NCI-H774 (cell line): ENCODE measurements at regions not wholly inside any gene's neighbourhood (a gene's known extent, or its start where the extent isn't known, plus 50 kb on each side); places are given as distances from the start of the nearest gene placed in this dataset.

Experiments
- DNase-seq: peaks from one replicate; lab custom pipeline; 2025; lab: John Stamatoyannopoulos, UW

DNA sequence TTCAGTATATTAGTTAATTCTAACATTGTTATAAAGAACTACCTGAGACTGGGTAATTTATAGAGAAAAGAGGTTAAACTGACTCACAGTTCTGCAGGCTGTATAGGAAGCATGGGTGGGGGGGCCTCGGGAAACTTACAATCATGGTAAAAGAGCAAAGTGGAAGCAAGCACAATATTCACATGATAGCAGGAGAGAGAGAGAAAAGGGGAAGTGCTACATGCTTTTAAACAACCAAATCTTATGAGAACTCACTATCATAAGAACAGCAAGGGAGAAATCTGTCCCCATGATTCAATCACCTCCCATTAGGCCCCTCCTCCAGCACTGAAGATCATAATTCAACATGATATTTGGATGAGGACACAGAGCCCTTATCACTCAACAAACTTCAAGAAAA lies 324.9 kb downstream of the ZNF608 start:
- DNase-seq: no peak

DNA sequence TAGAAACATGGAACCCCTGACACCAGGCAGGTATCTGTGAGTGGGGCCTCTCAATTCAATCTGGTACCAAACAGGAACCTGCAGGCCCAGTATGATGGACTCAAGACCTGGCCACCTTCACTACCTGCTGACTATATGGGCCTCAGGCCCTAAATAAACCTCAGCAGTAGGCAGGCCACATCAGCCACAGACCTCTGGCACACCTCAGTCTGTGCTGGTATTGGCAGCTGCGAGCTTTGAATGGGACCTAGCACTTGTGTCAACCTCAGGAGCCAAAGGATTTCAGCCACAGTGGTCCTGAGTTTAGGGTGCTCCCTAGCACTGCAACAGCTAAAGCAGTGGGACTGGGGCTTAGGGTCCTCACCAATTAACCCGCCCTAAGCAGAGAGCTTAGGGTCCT lies 325.5 kb downstream of the ZNF608 start:
- DNase-seq: no peak

DNA sequence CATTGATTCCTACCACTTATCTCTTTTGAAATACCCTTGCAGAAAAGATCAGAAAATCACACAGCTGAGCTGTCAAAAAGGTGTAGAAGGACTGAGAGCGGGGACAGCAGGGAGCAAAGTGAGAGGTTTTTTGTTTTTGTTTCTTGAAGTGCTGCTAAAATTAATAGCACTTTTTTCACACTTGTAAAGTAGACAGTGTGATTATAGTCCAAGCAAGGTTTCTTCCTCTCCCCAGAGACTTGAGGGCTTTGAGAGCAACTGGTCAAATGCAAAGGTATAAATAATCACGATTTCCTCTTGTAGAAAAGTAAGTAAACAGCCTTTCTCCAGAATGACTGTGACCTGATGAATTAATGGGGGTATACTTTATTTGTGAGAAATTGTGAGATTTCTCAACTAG lies 326.9 kb downstream of the ZNF608 start:
- no peak for DNase-seq

DNA sequence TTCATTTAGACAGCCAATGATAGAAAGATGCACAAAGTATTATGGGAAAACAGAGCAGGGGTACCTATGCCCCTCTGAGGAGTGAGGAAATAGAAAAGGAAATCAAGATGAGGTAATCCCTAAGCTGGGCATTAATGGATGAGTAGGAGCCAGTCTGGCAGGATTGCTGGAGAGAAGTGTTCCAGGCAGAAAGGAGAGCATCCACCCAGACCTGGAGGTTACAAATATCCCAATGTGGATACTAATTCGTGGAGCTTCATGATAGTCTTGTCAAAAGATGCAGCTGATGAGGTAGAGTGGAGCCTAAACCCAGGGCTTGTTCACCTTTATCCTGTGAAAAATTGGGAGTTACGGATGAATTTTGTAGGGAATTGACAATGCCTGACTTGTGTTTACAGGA lies 328.0 kb downstream of the ZNF608 start:
- no peak for DNase-seq

DNA sequence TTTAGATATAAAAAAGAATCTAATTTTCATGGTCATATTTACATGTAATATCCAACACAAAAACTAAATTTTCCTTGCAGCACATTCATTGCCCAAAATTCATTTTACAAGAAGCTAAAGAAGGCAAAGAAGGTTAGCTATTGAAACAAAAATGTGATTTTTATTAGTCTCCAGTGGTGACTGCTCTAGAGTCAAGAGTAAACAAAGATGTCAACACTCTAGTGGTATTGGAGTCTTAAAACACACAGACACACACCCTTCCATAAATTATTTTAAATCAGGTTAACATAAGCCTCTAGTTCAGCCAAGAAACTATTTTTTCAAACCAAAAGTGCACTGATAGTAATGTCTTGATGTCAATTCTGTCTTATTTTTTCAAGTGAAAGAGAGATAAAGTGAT lies 329.2 kb downstream of the ZNF608 start:
- DNase-seq: no peak

DNA sequence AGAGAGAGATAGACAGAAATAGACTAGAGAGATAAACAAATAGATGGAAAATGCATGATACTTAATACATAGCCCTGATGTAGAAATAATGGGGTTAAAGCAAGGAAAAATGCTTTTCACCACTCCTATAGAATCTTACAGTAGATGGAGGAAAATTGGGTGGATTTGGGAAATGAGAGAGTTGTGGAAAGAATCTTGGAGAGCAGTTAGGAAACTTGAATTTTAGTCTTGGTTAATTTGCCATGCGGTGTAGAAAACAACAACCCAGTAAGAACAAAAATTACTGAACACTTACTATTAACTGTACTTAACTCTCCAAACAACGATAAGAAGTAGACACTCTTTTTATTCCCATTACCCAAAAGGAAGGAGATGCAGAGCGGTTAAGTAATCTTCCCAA lies 329.8 kb downstream of the ZNF608 start:
- no peak for DNase-seq

DNA sequence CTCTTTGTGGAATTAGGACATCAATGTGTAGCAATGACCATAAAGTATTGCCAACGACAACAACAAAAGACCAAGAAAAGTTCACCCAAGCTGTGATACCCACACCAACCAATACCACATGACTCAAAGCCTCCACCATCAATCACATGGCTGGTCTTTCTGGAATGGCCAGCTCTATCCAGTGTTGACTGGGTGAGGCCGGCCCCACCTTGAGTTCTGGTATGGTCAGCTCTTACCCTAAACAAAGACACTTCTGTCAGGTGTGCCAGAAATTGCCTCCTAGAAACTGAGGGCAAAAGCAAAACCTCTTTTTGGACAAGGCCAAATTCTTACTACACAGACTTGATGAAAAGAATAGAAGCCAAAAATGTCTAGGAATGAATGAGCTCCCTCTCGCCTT lies 331.5 kb downstream of the ZNF608 start:
- DNase-seq: no peak

DNA sequence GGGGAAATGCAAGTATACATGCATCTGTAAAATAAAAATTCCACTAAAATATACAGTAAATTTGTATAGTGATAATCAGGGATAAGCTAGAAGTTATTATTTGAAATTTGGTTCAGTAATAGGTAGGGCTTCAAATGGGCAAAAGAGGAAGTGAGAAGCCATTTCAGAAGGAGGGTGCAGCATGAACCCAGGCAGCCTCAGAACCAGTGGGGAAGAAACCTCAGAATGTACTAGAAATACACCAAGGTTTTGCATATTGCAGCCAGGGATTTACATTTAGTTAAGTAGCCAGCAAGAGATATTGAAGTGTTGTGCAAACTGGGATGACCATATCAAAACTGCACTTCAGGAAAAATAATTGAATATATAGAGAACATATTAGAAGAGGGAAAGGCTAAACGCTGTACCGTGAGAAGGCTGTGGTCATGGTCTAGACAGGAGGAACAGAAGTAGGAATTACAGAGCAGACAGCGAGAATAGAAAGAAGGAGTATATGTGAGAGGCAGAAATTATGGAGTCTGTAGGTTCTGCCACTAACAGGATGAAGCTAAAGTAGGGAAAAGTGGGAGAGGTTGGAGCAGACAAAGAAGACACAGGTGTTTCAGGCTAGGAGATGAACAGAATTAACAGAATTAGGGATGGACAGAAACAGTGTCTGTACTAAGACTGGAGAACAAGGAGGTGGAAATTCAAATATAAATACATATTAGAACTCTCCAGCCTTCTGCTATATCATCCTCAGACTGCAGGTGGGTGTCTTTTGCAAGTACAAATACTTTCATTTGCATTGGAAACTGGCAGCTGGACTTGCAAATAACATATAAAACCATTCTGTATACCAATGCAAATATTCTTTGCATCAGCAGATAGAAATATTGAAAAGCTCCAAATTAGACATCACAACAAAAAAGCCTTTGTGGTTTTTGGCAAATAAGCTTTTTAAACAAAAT lies 335.6 kb downstream of the ZNF608 start:
- no peak for DNase-seq

DNA sequence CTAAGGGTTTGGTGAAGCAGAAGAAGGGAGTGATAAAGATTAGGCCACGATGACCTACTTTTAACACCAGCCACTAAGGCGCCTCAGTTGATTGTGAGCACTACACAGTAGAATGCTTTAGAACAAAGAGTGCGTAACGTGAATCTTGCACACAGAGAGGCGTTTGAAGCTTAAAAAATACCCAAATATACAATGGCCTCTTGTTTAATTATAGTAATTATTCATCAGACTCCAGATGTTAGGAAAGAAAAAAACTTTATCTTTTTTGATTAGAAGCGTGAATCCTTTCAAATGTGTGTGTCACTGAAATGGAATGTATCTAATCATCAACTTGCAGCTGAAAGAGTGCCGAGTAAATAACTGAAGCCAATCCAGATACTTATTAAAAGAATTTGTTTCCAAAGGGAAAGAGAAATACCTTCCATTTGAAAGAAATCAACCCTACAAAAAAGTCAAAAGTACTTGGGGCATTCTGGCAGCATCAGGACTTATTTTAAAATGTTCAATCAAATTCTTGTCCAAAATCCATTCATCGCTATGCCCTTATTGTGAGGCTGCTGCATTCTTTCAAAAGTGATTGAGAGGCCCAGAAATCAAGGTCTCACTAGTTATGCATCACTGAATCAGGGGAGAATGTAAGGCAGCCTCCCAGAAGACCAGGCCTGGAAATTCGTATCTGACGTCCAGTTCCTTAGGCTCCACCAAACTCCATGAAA lies 337.5 kb downstream of the ZNF608 start:
- no peak for DNase-seq

DNA sequence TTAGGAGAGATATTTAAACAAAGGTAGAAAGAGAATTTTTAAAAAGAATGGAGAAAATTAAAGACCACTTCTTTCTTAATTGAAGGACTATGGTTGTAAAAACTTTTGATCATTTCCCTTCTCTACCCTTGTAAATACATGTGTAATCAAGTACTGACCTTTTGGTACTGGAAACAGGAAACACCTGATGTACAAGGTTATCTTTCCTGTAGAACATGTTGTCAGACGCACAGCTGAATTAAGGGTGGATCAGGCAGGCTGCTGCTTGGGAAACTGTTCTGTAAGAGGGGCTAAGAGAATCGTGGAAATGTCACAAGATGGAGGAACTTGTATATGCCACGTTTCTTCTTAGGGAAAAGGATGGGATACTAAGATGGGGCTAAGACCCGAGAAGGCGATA lies 341.6 kb downstream of the ZNF608 start:
- no peak for DNase-seq

DNA sequence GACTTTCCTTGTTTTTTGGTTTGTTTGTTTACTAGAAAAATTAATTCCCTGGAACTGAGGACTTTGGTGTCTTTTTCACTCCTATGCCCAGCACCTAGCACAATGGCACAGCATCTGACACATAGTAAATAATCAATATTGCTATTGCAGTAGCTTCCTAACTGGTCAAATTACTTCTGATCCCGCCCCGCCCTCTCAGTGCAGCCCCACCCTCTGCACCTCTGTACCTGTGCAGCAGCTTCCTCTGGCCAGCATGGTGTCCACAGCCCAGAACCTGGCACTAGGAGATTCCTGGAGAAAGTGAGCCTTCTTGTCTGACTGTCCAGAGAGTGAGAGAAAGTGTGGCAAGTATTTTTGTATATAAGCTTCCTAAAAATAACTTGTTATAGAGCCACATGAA lies 343.2 kb downstream of the ZNF608 start:
- DNase-seq: no peak

DNA sequence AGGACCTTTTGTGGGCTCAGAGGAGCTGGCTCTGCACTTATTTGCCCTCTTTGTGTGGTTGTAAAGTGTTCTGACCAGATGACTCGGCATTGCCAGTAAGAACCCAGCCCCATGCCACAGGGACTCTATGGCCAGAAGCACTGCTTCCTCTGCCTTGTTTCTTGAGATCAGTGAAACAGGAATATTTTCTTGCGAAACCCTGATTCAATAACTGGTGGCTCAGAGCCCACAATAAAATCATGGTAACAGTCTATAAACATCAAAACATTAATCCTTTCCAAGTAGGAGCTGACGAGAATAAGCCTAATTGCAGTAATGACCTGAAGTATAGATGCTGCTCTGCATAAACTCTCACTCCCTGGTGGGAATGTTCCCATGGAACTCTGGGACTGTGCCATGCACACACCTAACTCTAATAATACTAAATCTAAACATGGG lies 344.3 kb downstream of the ZNF608 start:
- no peak for DNase-seq

DNA sequence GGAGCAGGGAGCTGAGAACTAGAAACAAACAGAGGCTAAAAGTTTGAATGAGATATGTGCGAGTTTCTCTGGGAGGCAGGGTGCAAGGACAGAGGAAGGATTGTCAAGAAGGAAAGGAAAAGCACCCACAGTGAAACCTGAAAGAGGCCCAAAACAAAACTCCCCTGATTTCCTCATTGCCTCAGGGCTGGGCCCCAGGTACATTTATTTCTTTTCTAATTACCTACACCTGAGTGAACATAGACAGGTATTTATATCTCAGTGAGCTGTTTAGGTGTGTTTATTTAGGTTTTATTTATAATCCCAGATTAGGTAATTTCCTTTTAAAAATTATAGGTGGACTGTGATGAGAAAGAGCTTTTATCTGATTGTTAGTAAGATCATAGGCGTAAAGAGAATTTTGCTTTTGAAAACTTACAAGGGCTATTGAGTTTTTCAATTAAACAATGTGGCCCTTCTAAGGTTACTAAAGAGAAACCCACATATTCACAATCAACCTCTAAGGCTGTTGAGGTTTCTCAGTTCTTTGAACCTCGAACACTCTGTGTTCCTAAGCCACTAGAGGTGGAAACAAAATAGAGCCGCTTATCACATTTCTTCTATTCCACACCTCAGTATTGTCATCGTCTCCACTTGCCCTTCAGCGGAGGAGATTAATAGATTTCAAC lies 344.8 kb downstream of the ZNF608 start:
- no peak for DNase-seq

DNA sequence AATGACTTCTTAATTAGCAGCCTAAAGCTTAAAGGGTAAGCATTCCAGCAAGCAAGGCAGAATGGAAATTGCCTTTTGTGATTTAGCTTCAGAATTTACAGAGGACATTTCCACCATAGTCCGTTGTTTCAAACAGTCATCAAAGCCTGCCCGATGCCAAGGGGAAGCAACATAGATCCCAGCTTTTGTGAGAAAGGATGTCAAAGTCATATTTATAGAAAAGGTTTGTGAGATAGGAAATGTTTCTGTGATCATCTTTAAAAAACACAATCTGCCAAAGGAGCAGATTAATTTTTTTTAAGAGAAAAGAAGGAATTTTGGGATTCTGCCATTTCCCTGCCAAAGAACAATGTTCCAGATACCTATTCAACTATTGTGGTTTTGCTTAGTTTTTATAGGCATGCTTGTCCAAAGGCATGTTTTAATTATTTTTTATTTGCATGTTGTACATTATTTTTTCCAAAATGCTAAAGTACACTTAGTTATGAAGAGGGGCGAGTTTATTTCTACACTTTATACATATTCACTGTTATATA lies 346.9 kb downstream of the ZNF608 start:
- DNase-seq: no peak

DNA sequence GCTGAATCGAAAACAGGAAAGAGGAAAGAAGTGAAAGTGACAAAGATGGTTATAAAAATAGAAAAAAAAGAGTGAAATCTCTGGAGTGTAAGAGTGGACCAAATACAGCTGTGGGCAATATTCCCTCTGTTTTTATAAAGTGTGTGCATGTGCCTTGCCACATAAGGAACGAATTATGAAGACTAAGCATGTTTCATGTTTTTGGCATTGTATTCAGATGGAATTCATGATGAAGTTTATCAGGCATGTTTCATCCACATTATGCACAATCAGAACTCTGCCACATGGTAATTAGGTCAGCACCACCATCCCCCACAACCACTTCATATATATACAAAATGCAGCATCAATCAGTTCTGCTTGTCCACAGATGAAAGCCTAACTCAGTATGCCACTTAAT lies 348.0 kb downstream of the ZNF608 start:
- DNase-seq: no peak

DNA sequence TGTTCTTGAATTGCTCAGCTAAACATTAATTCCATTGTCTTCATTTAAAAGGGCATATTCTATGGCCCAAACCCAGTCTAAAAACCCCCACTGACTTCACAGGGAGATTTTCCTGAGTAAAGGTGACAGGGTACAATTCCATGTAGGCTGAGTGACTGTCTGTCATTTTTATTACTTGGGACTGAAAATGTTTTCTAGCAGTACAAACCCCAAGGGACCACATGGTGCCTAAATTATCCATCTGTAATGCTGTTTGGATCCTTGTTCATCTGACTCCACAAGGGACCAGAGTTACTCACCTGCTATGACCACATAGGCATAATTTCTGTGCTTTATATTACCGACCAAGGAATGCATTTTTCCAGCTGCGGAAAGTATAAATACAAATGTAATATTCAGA lies 349.1 kb downstream of the ZNF608 start:
- no peak for DNase-seq

DNA sequence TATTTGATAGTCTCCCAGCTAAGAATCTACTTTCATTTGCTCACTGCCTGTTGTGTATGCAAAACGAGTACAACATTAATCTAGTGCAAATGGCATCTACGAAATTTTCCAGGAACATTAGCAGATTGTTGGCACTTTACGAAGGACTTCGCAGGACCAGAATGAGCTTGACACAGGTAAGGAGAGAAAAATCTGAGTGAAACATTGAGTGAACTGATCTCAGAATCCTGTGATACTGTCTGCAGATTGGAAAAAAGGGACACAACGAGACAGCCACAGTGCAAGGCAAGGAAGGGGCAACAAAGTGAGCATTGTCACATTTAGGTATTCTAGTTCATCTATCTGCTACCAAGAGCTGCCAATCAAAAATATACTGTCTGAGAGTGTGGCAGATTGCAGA lies 350.5 kb downstream of the ZNF608 start:
- DNase-seq: no peak

DNA sequence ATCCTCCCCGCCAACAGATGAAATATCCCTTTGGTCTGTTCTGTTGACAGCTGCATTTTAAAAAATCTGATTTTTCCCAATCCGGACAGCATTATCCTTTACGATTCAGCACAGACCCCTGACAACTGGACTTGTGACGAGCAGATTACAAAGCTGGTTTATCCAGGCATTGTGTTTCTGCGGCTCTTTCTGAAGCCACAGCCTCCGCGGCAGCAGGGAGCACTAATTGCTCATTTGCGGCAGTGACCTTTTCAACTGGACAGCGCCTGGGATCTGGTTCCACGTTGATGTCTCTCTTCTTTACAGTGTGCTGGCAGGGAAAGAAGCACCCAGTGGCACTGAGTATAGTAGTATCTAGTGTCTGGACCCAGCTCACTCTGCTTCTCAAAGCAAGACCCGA lies 351.2 kb downstream of the ZNF608 start:
- no peak for DNase-seq

DNA sequence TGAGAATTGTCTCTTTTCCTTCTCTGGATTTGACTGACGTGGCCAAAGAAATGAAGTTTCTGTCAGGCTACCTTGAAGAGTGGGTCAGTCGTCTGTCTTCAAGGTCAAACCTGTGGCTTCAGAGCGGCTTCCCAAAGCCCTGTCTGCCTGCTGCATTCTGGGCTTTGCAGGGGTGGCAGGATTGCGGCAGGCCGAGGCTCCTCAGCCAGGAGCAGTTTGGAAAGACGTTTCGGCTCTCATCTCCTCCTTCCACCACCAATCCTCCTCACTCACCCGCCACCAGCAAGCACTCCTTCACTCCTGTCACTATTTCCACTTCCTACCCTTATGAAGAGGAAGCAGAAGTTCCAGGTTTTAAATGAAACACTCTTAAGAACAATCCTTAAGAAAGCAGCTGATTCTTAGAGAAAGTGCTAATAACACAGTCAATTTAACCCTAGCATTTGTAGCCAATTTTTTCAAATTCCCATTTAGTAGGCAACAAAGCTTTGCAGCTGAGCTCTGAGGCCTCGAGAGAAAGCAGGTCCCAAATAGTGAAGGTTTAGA lies 351.7 kb downstream of the ZNF608 start:
- DNase-seq: no peak

DNA sequence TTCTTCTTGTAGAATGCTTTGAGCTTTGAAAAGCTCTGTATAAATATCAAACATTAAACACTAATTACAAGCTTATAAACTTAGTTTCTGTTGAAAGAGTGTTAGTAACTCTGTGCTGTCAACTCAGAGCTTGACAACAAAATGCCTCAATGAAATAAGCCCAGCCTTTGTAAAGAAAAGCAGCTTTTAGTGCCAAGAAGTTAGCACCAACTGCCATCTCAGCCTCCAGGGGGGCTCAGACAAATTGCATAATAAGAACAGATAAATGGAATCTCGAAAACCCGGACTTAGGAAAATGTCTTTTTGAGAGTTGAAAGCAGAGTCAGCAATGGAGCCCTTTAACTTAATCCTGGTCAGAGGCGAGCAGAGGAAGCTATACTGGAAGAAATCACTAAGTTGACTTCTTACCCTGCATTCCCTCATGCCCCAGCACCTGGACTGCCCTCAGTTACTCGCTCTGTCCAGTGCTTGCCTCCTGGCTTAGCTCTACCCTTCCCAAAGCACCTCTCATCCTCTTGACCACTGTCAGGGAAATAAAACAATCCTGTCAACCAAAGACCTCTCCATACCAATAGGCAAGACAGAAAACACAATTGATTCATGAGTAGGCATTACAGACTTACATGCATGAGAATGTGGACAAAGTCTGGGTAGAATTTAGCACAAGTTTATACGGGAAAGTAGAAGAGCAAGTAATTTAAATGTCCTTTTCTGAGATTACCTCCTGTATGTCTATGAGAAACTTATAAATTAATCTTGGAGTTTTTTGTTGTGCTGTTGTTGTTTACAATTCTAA lies 352.7 kb downstream of the ZNF608 start:
- DNase-seq: no peak

DNA sequence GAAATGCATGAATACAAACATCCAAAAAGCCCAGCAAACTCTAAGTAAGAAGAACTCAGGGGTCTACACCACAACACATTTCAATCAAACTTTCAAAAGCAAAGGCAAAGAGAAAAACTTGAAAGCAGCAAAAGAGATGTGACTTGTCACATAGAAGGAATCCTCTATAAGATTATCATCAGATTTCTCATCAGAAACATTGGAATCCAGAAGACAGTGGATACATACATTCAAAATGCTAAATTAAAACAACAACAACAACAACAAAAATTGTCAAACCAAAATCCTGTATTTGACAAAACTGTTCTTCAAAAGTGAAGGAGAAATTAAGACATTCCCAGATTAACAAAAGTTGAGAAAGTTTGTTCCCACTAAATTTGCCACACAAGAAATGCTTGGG lies 362.7 kb downstream of the ZNF608 start:
- no peak for DNase-seq
